Mesenchymal stem cell (in vitro differentiated cells and primary cell): ENCODE measurements at regions not wholly inside any gene's neighbourhood (a gene's known extent, or its start where the extent isn't known, plus 50 kb on each side); places are given as distances from the start of the nearest gene placed in this dataset.

Experiments
- DNase-seq: peaks from one replicate; pipeline ENCODE4 v3.0.0-alpha.2; 2013
- H2AFZ ChIP-seq: one replicate; pipeline ENCODE4 v1.6.1; 2013; ENCODE audit warnings: low read depth, mild to moderate bottlenecking, control low read depth, inconsistent platforms, low read length, moderate library complexity
- H2AK5ac ChIP-seq: 2 replicates; pipeline ENCODE4 v1.6.1; 2013; ENCODE audit warnings: low read length, moderate library complexity, mild to moderate bottlenecking, inconsistent platforms; ENCODE audit not compliant: severe bottlenecking
- H2BK120ac ChIP-seq: one replicate; pipeline ENCODE4 v1.6.1; 2013; ENCODE audit warnings: low read depth, mild to moderate bottlenecking, inconsistent platforms, low read length, moderate library complexity
- H2BK12ac ChIP-seq, 2 experiments: one replicate each; pipeline ENCODE4 v1.6.1; 2013; ENCODE audit warnings: inconsistent platforms in 2 of 2, low read length in 2 of 2, mild to moderate bottlenecking in 2 of 2, moderate library complexity in 2 of 2, control low read depth in 1 of 2
- H2BK15ac ChIP-seq: one replicate; pipeline ENCODE4 v1.6.1; 2013; ENCODE audit warnings: mild to moderate bottlenecking, low read depth, inconsistent platforms; ENCODE audit not compliant: poor library complexity, severe bottlenecking
- H2BK5ac ChIP-seq: 2 replicates; pipeline ENCODE4 v1.6.1; 2013; ENCODE audit warnings: low read depth, mild to moderate bottlenecking, low read length, control low read depth, inconsistent platforms; ENCODE audit not compliant: poor library complexity, severe bottlenecking
- H3K14ac ChIP-seq, 2 experiments: one replicate each; pipeline ENCODE4 v1.6.1; 2013; ENCODE audit warnings: inconsistent platforms in 2 of 2, low read length in 2 of 2, control low read depth in 1 of 2, mild to moderate bottlenecking in 1 of 2, moderate library complexity in 1 of 2
- H3K18ac ChIP-seq, 2 experiments: one replicate each; pipeline ENCODE4 v1.6.1; 2013; ENCODE audit warnings: inconsistent platforms in 2 of 2, low read length in 2 of 2, control low read depth in 1 of 2, low read depth in 1 of 2, mild to moderate bottlenecking in 1 of 2
- H3K23ac ChIP-seq, 2 experiments: one replicate each; pipeline ENCODE4 v1.6.1; 2013; ENCODE audit warnings: inconsistent platforms in 2 of 2, low read length in 2 of 2, mild to moderate bottlenecking in 2 of 2, moderate library complexity in 2 of 2, control low read depth in 1 of 2
- H3K27ac ChIP-seq: 2 replicates; pipeline ENCODE4 v1.5.1; 2013; ENCODE audit warnings: mild to moderate bottlenecking, moderate library complexity, low read length, control low read depth, inconsistent platforms; ENCODE audit not compliant: poor library complexity, severe bottlenecking
- H3K27me3 ChIP-seq, 2 experiments: 2 replicates each; pipeline versions ENCODE4 v1.6.1 to v1.7.0; 2013; ENCODE audit warnings: low read length in 2 of 2, mild to moderate bottlenecking in 2 of 2, moderate library complexity in 2 of 2, control low read depth in 1 of 2, inconsistent platforms in 1 of 2; ENCODE audit not compliant: control insufficient read depth in 1 of 2, insufficient read depth in 1 of 2
- H3K36me3 ChIP-seq, 2 experiments: 2 replicates each; pipeline versions ENCODE4 v1.6.1 to v1.7.0; 2013; ENCODE audit warnings: low read length in 2 of 2, control low read depth in 1 of 2, inconsistent platforms in 1 of 2, low read depth in 1 of 2, mild to moderate bottlenecking in 1 of 2; ENCODE audit not compliant: insufficient read depth in 2 of 2, control insufficient read depth in 1 of 2
- H3K4ac ChIP-seq, 2 experiments: one replicate each; pipeline ENCODE4 v1.6.1; 2013; ENCODE audit warnings: inconsistent platforms in 2 of 2, low read length in 2 of 2, mild to moderate bottlenecking in 2 of 2, moderate library complexity in 2 of 2, control low read depth in 1 of 2, low read depth in 1 of 2
- H3K4me1 ChIP-seq: 2 replicates; pipeline ENCODE4 v1.6.1; 2013; ENCODE audit warnings: low read depth, low read length, control low read depth; ENCODE audit not compliant: control insufficient read depth, insufficient read depth
- H3K4me2 ChIP-seq: 2 replicates; pipeline ENCODE4 v1.6.1; 2013; ENCODE audit warnings: low read length, mild to moderate bottlenecking, inconsistent platforms; ENCODE audit not compliant: poor library complexity, severe bottlenecking
- H3K4me3 ChIP-seq, 2 experiments: 2 replicates each; pipeline versions ENCODE4 v1.5.1 to v1.7.0; 2013; ENCODE audit warnings: low read length in 2 of 2, mild to moderate bottlenecking in 2 of 2, control low read depth in 1 of 2, low read depth in 1 of 2; ENCODE audit not compliant: insufficient read depth in 1 of 2
- H3K79me1 ChIP-seq: replicated peaks from 2 replicates; pipeline ENCODE4 v1.6.1; 2013; ENCODE audit warnings: mild to moderate bottlenecking, control low read depth, low read length, inconsistent platforms; ENCODE audit not compliant: poor library complexity, severe bottlenecking
- H3K9ac ChIP-seq: 2 replicates; pipeline ENCODE4 v1.7.0; 2013; ENCODE audit warnings: mild to moderate bottlenecking, low read length, moderate library complexity
- H3K9me3 ChIP-seq: 2 replicates; pipeline ENCODE4 v1.7.0; 2013; ENCODE audit warnings: mild to moderate bottlenecking, low read length; ENCODE audit not compliant: control insufficient read depth
- H4K8ac ChIP-seq: one replicate; pipeline ENCODE4 v1.6.1; 2013; ENCODE audit warnings: inconsistent platforms, mild to moderate bottlenecking, low read length, moderate library complexity
- H4K91ac ChIP-seq: one replicate; pipeline ENCODE4 v1.6.1; 2013; ENCODE audit warnings: mild to moderate bottlenecking, low read length, inconsistent platforms
- WGBS: methylation state at CpG from one replicate; pipeline ENCODE4 v1.1.7; 2013; ENCODE audit warnings: mixed read lengths; 5-methylcytosine and 5-hydroxymethylcytosine counted together

GRCh38 chr4:14054391-14054790 is 426.9 kb upstream of the BOD1L1 start:
- H2BK120ac ChIP-seq: no peak overlapping the region
- no peak overlapping the region for H2BK15ac ChIP-seq
- no peaks in the 10 kb centered on the region for H3K36me3 ChIP-seq
- H4K91ac ChIP-seq: no peak overlapping the region
- H3K18ac ChIP-seq: no peak overlapping the region
- no peak overlapping the region for H2AK5ac ChIP-seq
- no peak for DNase-seq
- no peak overlapping the region for H3K23ac ChIP-seq
- H3K27ac ChIP-seq: no peak overlapping the region
- H2BK5ac ChIP-seq: no peak overlapping the region
- H3K27me3 ChIP-seq: no peaks in the 10 kb centered on the region
- 83% methylated on average over 1 of the region's 1 CpG for WGBS
- no peak overlapping the region for H4K8ac ChIP-seq
- H3K4me1 ChIP-seq: no peaks in the 10 kb centered on the region
- H3K4me3 ChIP-seq: no peak overlapping the region
- no peak overlapping the region for H3K14ac ChIP-seq
- no peak overlapping the region for H3K4ac ChIP-seq
- no peak overlapping the region for H2AFZ ChIP-seq
- no peaks in the 10 kb centered on the region for H3K9me3 ChIP-seq
- H2BK12ac ChIP-seq: no peak overlapping the region
- no peak overlapping the region for H3K9ac ChIP-seq
- no peak overlapping the region for H3K4me2 ChIP-seq
- no peaks in the 10 kb centered on the region for H3K79me1 ChIP-seq

DNA sequence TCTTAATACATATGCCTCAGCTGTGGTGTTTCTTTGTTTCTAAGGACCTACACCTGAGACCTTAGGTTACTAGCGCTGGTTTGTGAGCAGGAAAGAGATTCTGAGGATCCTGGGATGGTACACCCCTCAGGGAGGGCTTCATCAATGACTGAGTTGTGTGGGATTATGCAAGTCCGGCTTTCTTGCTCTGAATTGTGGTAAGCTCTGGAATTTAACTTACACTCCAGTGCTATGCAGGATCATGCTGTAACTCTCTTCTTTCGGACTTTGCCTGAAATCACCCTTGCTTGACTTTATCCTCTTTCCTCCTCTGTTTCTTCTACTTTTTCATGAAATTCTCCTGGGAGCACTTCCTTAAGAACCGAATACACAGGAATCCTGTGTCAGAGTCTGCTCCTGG is 431.5 kb upstream of the BOD1L1 start:
- peak; percentile 6 for DNase-seq
- no peaks in the 10 kb centered on the region for H3K36me3 ChIP-seq
- H3K9ac ChIP-seq: no peak overlapping the region
- no peak overlapping the region for H4K8ac ChIP-seq
- no peak overlapping the region for H2BK120ac ChIP-seq
- no peak overlapping the region for H2AK5ac ChIP-seq
- H3K9me3 ChIP-seq: no peaks in the 10 kb centered on the region
- no peaks in the 10 kb centered on the region for H3K27me3 ChIP-seq
- H3K4ac ChIP-seq: no peak overlapping the region
- H3K14ac ChIP-seq: no peak overlapping the region
- H2AFZ ChIP-seq: no peak overlapping the region
- WGBS: 95% methylated on average over 3 of the region's 4 CpGs
- no peaks in the 10 kb centered on the region for H3K79me1 ChIP-seq
- H3K4me3 ChIP-seq: no peak overlapping the region
- no peak overlapping the region for H2BK5ac ChIP-seq
- no peak overlapping the region for H3K27ac ChIP-seq
- H3K23ac ChIP-seq: no peak overlapping the region
- no peak overlapping the region for H3K18ac ChIP-seq
- no peak overlapping the region for H2BK12ac ChIP-seq
- no peak overlapping the region for H4K91ac ChIP-seq
- no peaks in the 10 kb centered on the region for H3K4me1 ChIP-seq
- H3K4me2 ChIP-seq: no peak overlapping the region
- no peak overlapping the region for H2BK15ac ChIP-seq

DNA sequence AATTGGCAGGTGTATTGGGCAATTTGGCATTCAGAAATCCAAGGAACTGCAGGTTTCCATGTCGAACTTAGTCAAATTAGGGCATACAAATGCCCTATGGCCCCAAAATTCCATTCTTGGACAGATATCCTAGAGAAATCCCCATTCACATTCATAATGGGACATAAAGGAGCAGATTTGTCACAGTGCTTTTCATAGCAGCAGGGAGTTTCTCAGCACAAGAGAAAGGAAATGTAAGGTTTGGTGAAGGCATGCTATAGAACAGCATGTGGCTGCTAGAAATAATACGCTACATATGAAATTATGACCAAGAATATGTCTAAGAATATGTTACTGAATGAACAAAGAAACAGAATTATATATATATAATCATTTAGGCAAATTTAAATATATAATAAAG is 437.5 kb upstream of the BOD1L1 start:
- no peaks in the 10 kb centered on the region for H3K36me3 ChIP-seq

DNA sequence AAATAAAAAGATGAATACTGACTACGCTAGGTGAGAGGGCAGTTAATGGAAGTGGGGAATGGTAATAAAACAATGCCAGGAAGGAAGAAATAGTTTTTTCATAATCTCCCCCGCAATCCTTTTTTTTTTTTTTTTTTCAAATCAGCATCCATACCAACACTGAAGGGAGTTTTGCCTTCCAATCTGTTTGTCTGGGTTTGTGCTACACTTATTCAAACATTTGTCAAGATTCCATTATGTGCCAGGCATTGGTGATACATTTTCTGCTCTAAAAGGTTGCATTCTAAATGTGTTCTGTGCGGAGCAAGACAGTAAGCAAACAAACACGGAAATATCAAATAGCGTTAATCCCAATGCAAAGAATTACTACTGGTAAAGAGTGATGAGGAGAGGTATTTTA is 437.9 kb upstream of the BOD1L1 start:
- Histone ChIP-seq H2BK12ac (no peak overlapping the region), H3K27me3 (no peaks in the 10 kb centered on the region), H2AK5ac (no peak overlapping the region), H2BK15ac (no peak overlapping the region), H3K4me3 (no peak overlapping the region), H3K14ac (no peak overlapping the region), H3K79me1 (no peaks in the 10 kb centered on the region), H3K9me3 (no peaks in the 10 kb centered on the region), H3K23ac (no peak overlapping the region), H3K27ac (no peak overlapping the region), H4K8ac (no peak overlapping the region), H3K9ac (no peak overlapping the region), H4K91ac (no peak overlapping the region), H2BK5ac (no peak overlapping the region), H3K18ac (no peak overlapping the region), H3K36me3 (no peaks in the 10 kb centered on the region), H3K4ac (no peak overlapping the region), H3K4me1 (no peaks in the 10 kb centered on the region), H3K4me2 (no peak overlapping the region), H2BK120ac (no peak overlapping the region), H2AFZ (no peak overlapping the region)
- WGBS: 93% methylated on average over 4 of the region's 5 CpGs
- DNase-seq: no peak

More for the DNA sequence above, 437.5 kb upstream of the BOD1L1 start:
- DNase-seq: no peak
- Histone ChIP-seq H3K23ac (no peak overlapping the region), H3K79me1 (no peaks in the 10 kb centered on the region), H3K18ac (no peak overlapping the region), H3K4me2 (no peak overlapping the region), H3K14ac (no peak overlapping the region), H3K9ac (no peak overlapping the region), H2BK15ac (no peak overlapping the region), H3K4me1 (no peaks in the 10 kb centered on the region), H4K91ac (no peak overlapping the region), H2BK12ac (no peak overlapping the region), H2BK120ac (no peak overlapping the region), H3K4ac (no peak overlapping the region), H3K4me3 (no peak overlapping the region), H2AFZ (no peak overlapping the region), H3K9me3 (no peaks in the 10 kb centered on the region), H2AK5ac (no peak overlapping the region), H2BK5ac (no peak overlapping the region), H4K8ac (no peak overlapping the region), H3K27ac (no peak overlapping the region), H3K27me3 (no peaks in the 10 kb centered on the region)
- 63% methylated on average over 1 of the region's 2 CpGs for WGBS
